ENCODE measurements at regions not wholly inside any gene's neighbourhood (a gene's known extent, or its start where the extent isn't known, plus 50 kb on each side); places are given as distances from the start of the nearest gene placed in this dataset.

DNA sequence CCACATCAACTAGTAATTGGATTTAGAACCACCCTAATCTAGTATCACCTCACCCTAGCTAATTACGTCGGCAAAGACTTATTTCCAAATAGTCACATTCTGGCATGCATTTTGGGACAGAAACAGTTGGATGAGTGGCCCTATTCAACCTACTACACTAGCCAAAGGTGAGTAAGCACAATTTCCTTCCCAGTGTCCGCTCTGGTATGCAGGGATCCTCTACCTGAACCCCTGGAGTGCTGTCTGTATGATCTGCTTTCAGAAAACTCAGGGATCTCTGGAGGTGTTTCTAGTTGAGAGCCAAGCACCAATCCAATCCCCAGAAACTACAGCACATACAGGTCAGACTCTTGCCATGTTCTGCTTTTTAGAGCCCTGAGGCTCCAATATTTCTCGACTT is 717.4 kb upstream of the MANEA start:
- no peak for TF ChIP-seq POLR2AphosphoS5 (IDR thresholded peaks at IDR 0.05; ENCODE audit: low read depth, low read length)
- TF ChIP-seq TAF1 (IDR thresholded peaks at IDR 0.05; ENCODE audit: borderline replicate concordance, insufficient read depth, low read length), result no peak
- no peak for TF ChIP-seq SIN3A (IDR thresholded peaks at IDR 0.05; ENCODE audit: borderline replicate concordance, insufficient read depth, low read length)
- TF ChIP-seq, protein P1, sequence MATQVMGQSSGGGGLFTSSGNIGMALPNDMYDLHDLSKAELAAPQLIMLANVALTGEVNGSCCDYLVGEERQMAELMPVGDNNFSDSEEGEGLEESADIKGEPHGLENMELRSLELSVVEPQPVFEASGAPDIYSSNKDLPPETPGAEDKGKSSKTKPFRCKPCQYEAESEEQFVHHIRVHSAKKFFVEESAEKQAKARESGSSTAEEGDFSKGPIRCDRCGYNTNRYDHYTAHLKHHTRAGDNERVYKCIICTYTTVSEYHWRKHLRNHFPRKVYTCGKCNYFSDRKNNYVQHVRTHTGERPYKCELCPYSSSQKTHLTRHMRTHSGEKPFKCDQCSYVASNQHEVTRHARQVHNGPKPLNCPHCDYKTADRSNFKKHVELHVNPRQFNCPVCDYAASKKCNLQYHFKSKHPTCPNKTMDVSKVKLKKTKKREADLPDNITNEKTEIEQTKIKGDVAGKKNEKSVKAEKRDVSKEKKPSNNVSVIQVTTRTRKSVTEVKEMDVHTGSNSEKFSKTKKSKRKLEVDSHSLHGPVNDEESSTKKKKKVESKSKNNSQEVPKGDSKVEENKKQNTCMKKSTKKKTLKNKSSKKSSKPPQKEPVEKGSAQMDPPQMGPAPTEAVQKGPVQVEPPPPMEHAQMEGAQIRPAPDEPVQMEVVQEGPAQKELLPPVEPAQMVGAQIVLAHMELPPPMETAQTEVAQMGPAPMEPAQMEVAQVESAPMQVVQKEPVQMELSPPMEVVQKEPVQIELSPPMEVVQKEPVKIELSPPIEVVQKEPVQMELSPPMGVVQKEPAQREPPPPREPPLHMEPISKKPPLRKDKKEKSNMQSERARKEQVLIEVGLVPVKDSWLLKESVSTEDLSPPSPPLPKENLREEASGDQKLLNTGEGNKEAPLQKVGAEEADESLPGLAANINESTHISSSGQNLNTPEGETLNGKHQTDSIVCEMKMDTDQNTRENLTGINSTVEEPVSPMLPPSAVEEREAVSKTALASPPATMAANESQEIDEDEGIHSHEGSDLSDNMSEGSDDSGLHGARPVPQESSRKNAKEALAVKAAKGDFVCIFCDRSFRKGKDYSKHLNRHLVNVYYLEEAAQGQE (IDR thresholded peaks at IDR 0.05; ENCODE audit: insufficient read depth in 1 of 2, low read depth in 2 of 2, low read length in 2 of 2), result no peak
- no peak for TF ChIP-seq FOXP2 (optimal IDR thresholded peaks at IDR 0.05; ENCODE audit: borderline replicate concordance, extremely low read depth, extremely low read length, insufficient read depth)

Data from PFSK-1 (cell line).